Transverse colon (tissue), 4 donors: ENCODE measurements at regions not wholly inside any gene's neighbourhood (a gene's known extent, or its start where the extent isn't known, plus 50 kb on each side); places are given as distances from the start of the nearest gene placed in this dataset.

Source experiments
- CTCF ChIP-seq, 5 experiments: fragments of 200-600 bp in 3 of 5; fragments of 450-650 bp in 2 of 5; sonication (generic) in 3 of 5; IDR thresholded peaks; 1 replicate in 2 of 5; 2 replicates in 3 of 5; pipeline ENCODE4 v1.5.1; 2016 to 2017; ENCODE audit warnings: antibody characterized with exemption in 5 of 5, inconsistent platforms in 3 of 5, mild to moderate bottlenecking in 2 of 5, moderate library complexity in 1 of 5
- EP300 ChIP-seq: sonication (generic); formaldehyde crosslinking; IDR thresholded peaks from one replicate; pipeline ENCODE4 v1.6.1; 2017; ENCODE audit warnings: antibody characterized with exemption, low read depth
- POLR2A ChIP-seq: fragments of 450-650 bp; IDR thresholded peaks from one replicate; pipeline ENCODE4 v1.6.1; 2016; ENCODE audit warnings: antibody characterized with exemption, mild to moderate bottlenecking, moderate library complexity
- POLR2AphosphoS5 ChIP-seq, 3 donors: sonication (generic); formaldehyde crosslinking; IDR thresholded peaks; one replicate each; pipeline ENCODE4 v1.6.1; 2016; ENCODE audit warnings: antibody characterized with exemption in 3 of 3

DNA sequence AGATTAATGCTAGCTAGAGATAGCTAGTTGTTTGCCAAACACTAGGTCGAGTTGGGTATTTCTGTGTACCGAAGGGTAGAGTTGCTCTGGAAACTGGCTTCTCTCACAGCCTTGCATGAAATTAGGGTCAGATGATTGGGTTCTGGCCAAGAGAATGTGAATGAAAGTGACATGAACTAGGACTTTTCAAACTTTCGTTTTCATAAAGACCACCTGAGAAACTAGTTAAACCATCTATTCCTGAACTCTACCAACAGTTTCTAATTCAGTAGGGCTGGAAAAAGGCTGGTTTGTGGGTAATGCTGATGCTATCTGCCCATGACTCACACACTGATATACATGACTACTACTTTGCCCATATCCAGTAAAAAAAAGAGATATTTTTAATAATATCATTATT, 157.6 kb downstream of the GASK1B start:
- no peak for TF ChIP-seq CTCF (IDR thresholded peaks at IDR 0.05)
- TF ChIP-seq POLR2A, result no peak
- TF ChIP-seq POLR2AphosphoS5 (IDR thresholded peaks at IDR 0.05), result no peak
- no peak for TF ChIP-seq EP300
